GM12878 (cell line): ENCODE measurements at regions not wholly inside any gene's neighbourhood (a gene's known extent, or its start where the extent isn't known, plus 50 kb on each side); places are given as distances from the start of the nearest gene placed in this dataset.

Experiments used
- ATAC-seq: fragments of 200-7000 bp; cut with Tn5 transposase; 3 replicates; pipeline ENCODE4 v1.9.1; 2020; ENCODE audit warnings: mild to moderate bottlenecking, moderate library complexity
- BruUV-seq: library from RNA; stranded (reverse); fragments of 400-500 nt; replicated peaks from 2 replicates; lab custom pipeline; 2021; lab: Mats Ljungman, UMichigan
- CTCF ChIA-PET: fragments of 300-600 bp; sonication (Branson Sonifier 250); formaldehyde crosslinking; extraction: SDS; loops from one replicate; lab custom pipeline; 2021; ENCODE audit warnings: inconsistent platforms; lab: Yijun Ruan, JAX
- POLR2A ChIA-PET: fragments of 350-600 bp; formaldehyde crosslinking; extraction: SDS; loops from one replicate; lab custom pipeline; 2021; ENCODE audit warnings: inconsistent platforms; lab: Charles Lee
- RAD21 ChIA-PET: fragments of 300-600 bp; sonication (Branson Sonifier 250); formaldehyde crosslinking; loops from one replicate; lab custom pipeline; 2023; ENCODE audit warnings: antibody characterized with exemption; ENCODE audit not compliant: unreplicated experiment; lab: Charles Lee
- SMC1A ChIA-PET: fragments of 300-600 bp; sonication (Branson Sonifier 250); formaldehyde crosslinking; loops from one replicate; lab custom pipeline; 2023; ENCODE audit not compliant: unreplicated experiment, uncharacterized antibody; lab: Charles Lee
- DNase-seq: peaks from one replicate; pipeline ENCODE4 v3.0.0-alpha.2; 2011; ENCODE audit warnings: low read depth, low spot score
- FAIRE-seq: peaks from 3 replicates; lab custom pipeline; 2011; peaks lifted over from hg19 to GRCh38; lab: Jason Lieb, UNC
- H2AFZ ChIP-seq: 2 replicates; pipeline ENCODE4 v1.6.0; 2011; ENCODE audit warnings: low read depth, low read length, control low read depth; ENCODE audit not compliant: control insufficient read depth
- H3K27ac ChIP-seq: 2 replicates; pipeline ENCODE4 v1.5.1; 2011; ENCODE audit warnings: control low read depth; ENCODE audit not compliant: control insufficient read depth, insufficient read depth
- H3K27me3 ChIP-seq, 2 experiments: replicated peaks in 1 of 2; 2 replicates each; pipeline versions ENCODE4 v1.6.0 to v1.6.1; 2011; ENCODE audit warnings: low read length in 1 of 2; ENCODE audit not compliant: control insufficient read depth in 2 of 2, insufficient read depth in 2 of 2
- H3K36me3 ChIP-seq, 2 experiments: 2 replicates each; pipeline ENCODE4 v1.5.1; 2011; ENCODE audit warnings: low read length in 1 of 2; ENCODE audit not compliant: control insufficient read depth in 2 of 2, insufficient read depth in 2 of 2
- H3K4me1 ChIP-seq: 2 replicates; pipeline ENCODE4 v1.6.1; 2011; ENCODE audit warnings: mild to moderate bottlenecking, low read length, moderate library complexity, mixed read lengths; ENCODE audit not compliant: control insufficient read depth, insufficient read depth
- H3K4me2 ChIP-seq: 2 replicates; pipeline ENCODE4 v1.6.0; 2011; ENCODE audit warnings: control low read depth; ENCODE audit not compliant: control insufficient read depth, insufficient read depth
- H3K4me3 ChIP-seq: fragments of 200-600 bp; sonication (generic); 2 replicates; pipeline ENCODE4 v1.5.1; 2016
- H3K79me2 ChIP-seq: 2 replicates; pipeline ENCODE4 v1.6.0; 2011; ENCODE audit warnings: low read length; ENCODE audit not compliant: control insufficient read depth, insufficient read depth
- H3K9ac ChIP-seq: 2 replicates; pipeline ENCODE4 v1.8.0; 2011; ENCODE audit warnings: low read length, control low read depth, mixed read lengths; ENCODE audit not compliant: control insufficient read depth, insufficient read depth
- H3K9me3 ChIP-seq: replicated peaks from 3 replicates; pipeline ENCODE4 v1.5.1; 2011; ENCODE audit warnings: mild to moderate bottlenecking, low read length; ENCODE audit not compliant: control insufficient read depth, insufficient read depth
- H4K20me1 ChIP-seq: 2 replicates; pipeline ENCODE4 v1.6.0; 2011; ENCODE audit not compliant: control insufficient read depth, insufficient read depth
- BHLHE40 ChIP-seq, 2 experiments: fragments of 450-650 bp in 1 of 2; IDR thresholded peaks; 2 replicates each; pipeline ENCODE4 v1.6.1; 2011 to 2017; ENCODE audit warnings: low read depth in 2 of 2, borderline replicate concordance in 1 of 2, improper control_type of control experiment in 1 of 2, low read length in 1 of 2, mild to moderate bottlenecking in 1 of 2
- BMI1 ChIP-seq: fragments of 450-650 bp; IDR thresholded peaks from 2 replicates; pipeline ENCODE4 v1.6.1; 2016; ENCODE audit warnings: mild to moderate bottlenecking, moderate library complexity, borderline replicate concordance
- CHD4 ChIP-seq: fragments of 200-600 bp; sonication (generic); IDR thresholded peaks from 2 replicates; pipeline ENCODE4 v1.6.1; 2016; ENCODE audit warnings: mild to moderate bottlenecking
- HDAC6 ChIP-seq: fragments of 200-600 bp; sonication (generic); IDR thresholded peaks from one replicate; pipeline ENCODE4 v1.8.0; 2017; ENCODE audit warnings: antibody characterized with exemption; ENCODE audit not compliant: unreplicated experiment
- PKNOX1 ChIP-seq: fragments of 450-650 bp; IDR thresholded peaks from 2 replicates; pipeline ENCODE4 v1.6.1; 2016; ENCODE audit warnings: mild to moderate bottlenecking
- WGBS: methylation state at CpG from one replicate; pipeline ENCODE4 v1.1.6; 2016; ENCODE audit warnings: low lambda C conversion rate; ENCODE audit not compliant: insufficient replicate concordance, insufficient coverage; ENCODE audit errors: missing lambda C conversion rate; 5-methylcytosine and 5-hydroxymethylcytosine counted together
- in situ Hi-C: fragments of 300-500 bp; cut with MboI; formaldehyde crosslinking; loops from 9 replicates; pipeline ENCODE4 v1.14.3; 2018; ENCODE audit warnings: mixed read lengths
- intact Hi-C: fragments of 100-400 bp; cut with micrococcal nuclease; formaldehyde crosslinking; loops from one replicate; pipeline ENCODE4 v1.14.2; 2022; ENCODE audit not compliant: unreplicated experiment

- Histone ChIP-seq H3K9me3 (no peaks in the 10 kb centered on the region), H3K9ac (no peak overlapping the region), H3K27me3 (peaks cover 2 to 6% of the 10 kb centered on the region in 2 experiments), H3K4me3 (no peak overlapping the region), H3K27ac (no peak overlapping the region), H2AFZ (no peak overlapping the region), H3K4me2 (no peak overlapping the region), H3K4me1 (no peaks in the 10 kb centered on the region), H4K20me1 (no peaks in the 10 kb centered on the region), H3K79me2 (no peaks in the 10 kb centered on the region), H3K36me3 (no peaks in the 10 kb centered on the region)
- no peak for TF ChIP-seq BHLHE40 (IDR thresholded peaks at IDR 0.05; ENCODE audit: borderline replicate concordance in 1 of 2, low read depth in 2 of 2, low read length in 1 of 2)
- no peak for TF ChIP-seq CHD4
- no peak for TF ChIP-seq BMI1
- TF ChIP-seq PKNOX1: no peak
- POLR2A ChIA-PET: no interaction called here
- BruUV-seq: no TSS peak
- SMC1A ChIA-PET: no interaction called here
- 56% methylated on average over 25 of the region's 25 CpGs for WGBS
- CTCF ChIA-PET: no interaction called here
- DNase-seq (no peak), ATAC-seq (no peak), FAIRE-seq (no peak)
- in situ Hi-C loops (no loop called here), intact Hi-C loops (no loop called here)
- RAD21 ChIA-PET: no interaction called here
These were observed 233.5 kb downstream of the RBFOX3 start for GRCh38 chr17:79377230-79377786.

GRCh38 chr17:79374807-79375206, 236.0 kb downstream of the RBFOX3 start:
- no peak for ATAC-seq
- CTCF ChIA-PET: interaction anchor here (1.6 kb wide), 1 partner anchor 26 kb away, joined by 3 read pairs; no protein-coding TSS in a partner anchor
- Histone ChIP-seq H3K27ac (no peak overlapping the region), H3K27me3 (peaks cover 2 to 6% of the 10 kb centered on the region in 2 experiments), H3K4me1 (no peaks in the 10 kb centered on the region), H2AFZ (no peak overlapping the region), H4K20me1 (no peaks in the 10 kb centered on the region), H3K9me3 (no peaks in the 10 kb centered on the region), H3K4me2 (no peak overlapping the region), H3K9ac (no peak overlapping the region), H3K4me3 (no peak overlapping the region), H3K79me2 (no peaks in the 10 kb centered on the region), H3K36me3 (no peaks in the 10 kb centered on the region)
- 17% methylated on average over 6 of the region's 6 CpGs for WGBS
- POLR2A ChIA-PET: no interaction called here
- RAD21 ChIA-PET: no interaction called here
- DNase-seq: no peak
- in situ Hi-C loops (no loop called here), intact Hi-C loops (no loop called here)
- no peak for TF ChIP-seq HDAC6
- SMC1A ChIA-PET: no interaction called here
- no peak for FAIRE-seq
- no TSS peak for BruUV-seq
